ENCODE measurements at regions not wholly inside any gene's neighbourhood (a gene's known extent, or its start where the extent isn't known, plus 50 kb on each side); places are given as distances from the start of the nearest gene placed in this dataset.
"Not testable (repeated sequence)": the region's sequence is repeated elsewhere in the genome, so short reads cannot be mapped to it uniquely, and the experiment has no call there.

DNA sequence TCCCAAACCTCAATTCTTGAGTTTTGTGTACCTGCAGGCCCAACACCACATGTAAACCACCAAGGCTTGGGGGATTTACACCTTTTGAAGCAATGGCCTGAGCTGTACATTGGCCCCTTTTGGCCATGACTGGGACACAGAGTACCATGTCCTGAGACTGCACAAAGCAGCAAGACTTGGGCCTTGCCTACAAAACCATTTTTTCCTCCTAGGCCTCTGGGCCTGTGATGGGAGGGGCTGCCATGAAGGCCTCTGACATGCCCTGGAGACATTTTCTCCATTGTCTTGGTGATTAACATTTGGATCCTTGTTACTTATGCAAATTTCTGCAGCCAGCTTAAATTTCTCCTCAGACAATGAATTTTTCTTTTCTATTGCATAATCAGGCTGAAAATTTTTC lies 455.9 kb upstream of the NR3C2 start:
- not testable (repeated sequence) for H3K4me3 ChIP-seq (ENCODE audit: low read length); H3K27me3 ChIP-seq (ENCODE audit: control insufficient read depth, insufficient read depth, low read length); H3K9ac ChIP-seq (ENCODE audit: low read length); H3K36me3 ChIP-seq (ENCODE audit: control insufficient read depth, low read depth, low read length); H3K27ac ChIP-seq (ENCODE audit: low read length)
- Histone ChIP-seq H3K9me3 (ENCODE audit: control insufficient read depth, low read depth, low read length) (peaks cover 30% of the 10 kb centered on the region), H3K4me1 (ENCODE audit: control insufficient read depth, low read depth, low read length) (peaks cover 14% of the 10 kb centered on the region)

DNA sequence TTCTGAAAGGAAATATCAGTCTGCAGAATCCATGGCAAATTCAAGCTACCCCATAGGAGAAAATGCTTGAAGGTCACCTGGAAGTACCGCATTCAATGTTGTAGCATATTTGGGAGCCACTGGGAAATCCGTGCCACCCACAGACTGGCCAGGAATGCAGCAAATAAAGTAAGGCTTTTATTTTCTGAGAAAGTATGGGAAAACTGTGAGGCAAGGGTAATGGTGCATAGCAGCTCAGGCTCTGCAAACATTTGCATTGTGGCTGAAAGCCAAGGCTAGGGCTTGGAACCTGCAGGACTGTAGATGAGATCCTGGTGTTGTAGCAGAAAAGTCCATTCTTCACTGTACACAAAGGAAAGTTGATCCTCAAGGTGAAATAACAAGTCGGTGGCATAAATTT lies 450.9 kb upstream of the NR3C2 start:
- Histone ChIP-seq H3K36me3 (ENCODE audit: control insufficient read depth, low read depth, low read length) (no peaks in the 10 kb centered on the region), H3K4me1 (ENCODE audit: control insufficient read depth, low read depth, low read length) (no peaks in the 10 kb centered on the region), H3K9me3 (ENCODE audit: control insufficient read depth, low read depth, low read length) (peaks cover 17% of the 10 kb centered on the region), H3K9ac (ENCODE audit: low read length) (no peak overlapping the region), H3K27me3 (ENCODE audit: control insufficient read depth, insufficient read depth, low read length) (no peaks in the 10 kb centered on the region), H3K27ac (ENCODE audit: low read length) (no peak overlapping the region), H3K4me3 (ENCODE audit: low read length) (no peak overlapping the region)

DNA sequence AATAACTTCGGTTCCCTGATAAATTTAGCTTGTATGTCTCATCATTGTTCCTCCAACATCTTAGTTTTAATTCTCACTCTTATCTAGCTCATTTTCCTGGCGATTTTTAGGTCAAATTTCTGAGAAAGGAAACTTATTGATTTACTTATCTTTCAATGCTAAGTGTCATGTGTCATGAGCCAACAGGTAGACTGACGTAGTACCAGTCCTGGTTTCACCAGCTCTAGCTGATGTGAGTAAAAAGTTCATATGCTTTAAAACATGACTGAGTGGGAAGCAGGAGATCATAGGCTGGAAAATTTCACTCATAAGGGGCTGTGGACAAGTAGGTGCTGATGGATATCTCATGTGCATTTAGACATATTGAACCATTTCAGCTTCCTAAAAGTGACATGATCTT lies 441.7 kb upstream of the NR3C2 start:
- Histone ChIP-seq H3K36me3 (ENCODE audit: control insufficient read depth, low read depth, low read length) (no peaks in the 10 kb centered on the region), H3K27me3 (ENCODE audit: control insufficient read depth, insufficient read depth, low read length) (peaks cover 8% of the 10 kb centered on the region), H3K4me1 (ENCODE audit: control insufficient read depth, low read depth, low read length) (peaks cover 25% of the 10 kb centered on the region), H3K27ac (ENCODE audit: low read length) (no peak overlapping the region), H3K9ac (ENCODE audit: low read length) (no peak overlapping the region), H3K9me3 (ENCODE audit: control insufficient read depth, low read depth, low read length) (no peaks in the 10 kb centered on the region), H3K4me3 (ENCODE audit: low read length) (no peak overlapping the region)

DNA sequence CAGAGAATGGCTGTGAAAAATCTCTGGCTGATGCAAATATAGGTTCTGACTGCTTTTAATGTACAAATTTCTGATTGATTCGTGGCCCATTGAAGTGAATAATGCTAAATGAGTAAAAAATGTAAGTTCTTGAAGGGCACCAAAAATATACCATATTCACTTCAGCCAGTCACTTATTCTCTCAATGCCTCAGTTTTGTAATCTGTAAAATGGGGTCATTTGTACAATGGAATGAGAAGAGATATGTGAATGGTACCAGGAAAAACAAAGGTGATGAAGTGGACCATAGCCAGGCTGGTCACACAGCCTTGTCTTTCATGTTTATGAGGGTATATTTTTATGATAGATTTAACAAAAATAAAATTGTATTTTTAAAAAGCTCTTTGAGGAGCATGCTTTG lies 441.2 kb upstream of the NR3C2 start:
- H3K4me1 ChIP-seq (ENCODE audit: control insufficient read depth, low read depth, low read length): peaks cover 25% of the 10 kb centered on the region
- H3K36me3 ChIP-seq (ENCODE audit: control insufficient read depth, low read depth, low read length): no peaks in the 10 kb centered on the region
- H3K9ac ChIP-seq (ENCODE audit: low read length): no peak overlapping the region
- H3K27me3 ChIP-seq (ENCODE audit: control insufficient read depth, insufficient read depth, low read length): peaks cover 8% of the 10 kb centered on the region
- H3K4me3 ChIP-seq (ENCODE audit: low read length): no peak overlapping the region
- H3K27ac ChIP-seq (ENCODE audit: low read length): no peak overlapping the region
- no peaks in the 10 kb centered on the region for H3K9me3 ChIP-seq (ENCODE audit: control insufficient read depth, low read depth, low read length)

DNA sequence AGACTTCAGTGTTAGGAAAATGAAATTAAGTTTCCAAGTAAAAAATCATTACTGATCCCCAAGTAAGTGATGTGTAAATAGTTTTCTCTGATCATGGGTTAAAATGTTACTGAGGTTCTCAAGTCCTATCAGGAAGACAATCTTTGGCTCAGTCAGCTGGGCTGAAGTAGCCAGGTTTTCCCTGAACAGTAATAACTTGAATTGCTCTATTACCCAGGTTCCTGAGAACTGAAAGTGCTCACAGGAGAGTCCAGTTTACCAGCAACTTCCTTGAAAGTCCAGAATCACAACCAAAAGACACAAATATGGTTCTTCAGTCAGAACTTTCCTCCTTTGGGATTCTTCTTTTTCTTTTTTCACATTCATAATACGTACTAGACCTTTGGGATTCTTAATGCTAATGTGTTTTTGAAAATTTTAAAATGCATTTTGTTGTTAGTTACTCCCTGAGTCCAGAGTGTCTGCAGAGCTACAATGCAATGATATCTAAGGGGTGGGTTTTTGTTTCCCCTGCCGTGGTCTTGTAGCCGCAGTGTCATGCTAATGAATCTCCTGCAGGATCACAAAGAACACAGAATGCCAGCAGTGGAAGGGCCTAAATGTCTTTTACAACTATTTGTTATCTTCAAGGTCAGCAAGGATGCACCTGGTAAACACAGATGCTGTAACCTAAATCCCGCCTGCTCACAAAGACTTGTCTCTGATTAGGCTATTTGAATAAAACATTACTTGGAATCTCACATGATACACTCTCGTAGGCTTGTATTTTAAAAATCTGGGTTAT lies 439.8 kb upstream of the NR3C2 start:
- H3K9ac ChIP-seq (ENCODE audit: low read length): peak overlapping the region; percentile 48
- H3K27me3 ChIP-seq (ENCODE audit: control insufficient read depth, insufficient read depth, low read length): peaks cover 8% of the 10 kb centered on the region
- no peaks in the 10 kb centered on the region for H3K36me3 ChIP-seq (ENCODE audit: control insufficient read depth, low read depth, low read length)
- peak overlapping the region; percentile 65 for H3K27ac ChIP-seq (ENCODE audit: low read length)
- H3K4me1 ChIP-seq (ENCODE audit: control insufficient read depth, low read depth, low read length): peaks cover 25% of the 10 kb centered on the region
- no peaks in the 10 kb centered on the region for H3K9me3 ChIP-seq (ENCODE audit: control insufficient read depth, low read depth, low read length)
- peak overlapping the region; percentile 39 for H3K4me3 ChIP-seq (ENCODE audit: low read length)

DNA sequence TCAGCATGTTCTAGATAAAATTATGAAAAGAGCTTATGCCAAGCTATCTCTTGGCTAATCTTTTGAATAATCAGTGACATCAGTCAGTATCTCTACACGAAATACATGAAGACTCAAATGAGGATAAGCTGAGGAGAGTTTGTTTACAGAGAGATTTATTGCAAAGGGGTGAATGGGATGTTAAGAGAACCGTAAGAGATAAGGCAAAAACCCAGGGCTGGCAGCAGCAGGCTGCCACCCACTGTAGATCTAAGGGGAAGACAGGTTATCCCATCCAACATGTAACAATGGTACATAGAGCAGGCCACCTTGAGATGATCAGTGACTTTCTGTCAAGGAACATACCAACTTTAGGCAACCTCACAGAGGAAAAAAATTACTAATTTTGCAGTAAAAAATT lies 432.1 kb upstream of the NR3C2 start:
- no peaks in the 10 kb centered on the region for H3K9me3 ChIP-seq (ENCODE audit: control insufficient read depth, low read depth, low read length)
- H3K27me3 ChIP-seq (ENCODE audit: control insufficient read depth, insufficient read depth, low read length): no peaks in the 10 kb centered on the region
- H3K4me3 ChIP-seq (ENCODE audit: low read length): no peak overlapping the region
- no peak overlapping the region for H3K9ac ChIP-seq (ENCODE audit: low read length)
- H3K36me3 ChIP-seq (ENCODE audit: control insufficient read depth, low read depth, low read length): no peaks in the 10 kb centered on the region
- peaks cover 9% of the 10 kb centered on the region for H3K4me1 ChIP-seq (ENCODE audit: control insufficient read depth, low read depth, low read length)
- H3K27ac ChIP-seq (ENCODE audit: low read length): no peak overlapping the region

DNA sequence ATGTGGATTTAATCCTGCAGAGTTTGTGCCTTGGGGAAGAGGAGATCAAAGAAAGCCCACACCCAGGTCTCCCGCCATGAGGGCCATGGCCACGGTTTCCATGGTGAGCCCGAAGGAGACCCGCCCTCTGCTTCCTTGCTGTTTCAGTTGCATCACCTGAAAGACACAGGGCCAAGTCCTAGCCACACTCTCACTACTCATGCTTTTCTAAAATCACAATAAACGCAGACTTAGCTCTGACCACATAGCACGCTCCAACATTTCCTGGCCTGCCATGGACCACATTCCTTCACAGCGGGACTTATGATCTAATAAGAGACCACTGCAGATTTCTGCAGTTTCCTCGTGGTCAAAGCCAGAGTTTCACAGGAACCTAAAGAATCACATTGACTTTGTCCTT lies 426.0 kb upstream of the NR3C2 start:
- Histone ChIP-seq H3K9ac (ENCODE audit: low read length) (no peak overlapping the region), H3K27ac (ENCODE audit: low read length) (no peak overlapping the region), H3K36me3 (ENCODE audit: control insufficient read depth, low read depth, low read length) (no peaks in the 10 kb centered on the region), H3K4me3 (ENCODE audit: low read length) (no peak overlapping the region), H3K27me3 (ENCODE audit: control insufficient read depth, insufficient read depth, low read length) (no peaks in the 10 kb centered on the region), H3K9me3 (ENCODE audit: control insufficient read depth, low read depth, low read length) (no peaks in the 10 kb centered on the region), H3K4me1 (ENCODE audit: control insufficient read depth, low read depth, low read length) (peaks cover 5% of the 10 kb centered on the region)

DNA sequence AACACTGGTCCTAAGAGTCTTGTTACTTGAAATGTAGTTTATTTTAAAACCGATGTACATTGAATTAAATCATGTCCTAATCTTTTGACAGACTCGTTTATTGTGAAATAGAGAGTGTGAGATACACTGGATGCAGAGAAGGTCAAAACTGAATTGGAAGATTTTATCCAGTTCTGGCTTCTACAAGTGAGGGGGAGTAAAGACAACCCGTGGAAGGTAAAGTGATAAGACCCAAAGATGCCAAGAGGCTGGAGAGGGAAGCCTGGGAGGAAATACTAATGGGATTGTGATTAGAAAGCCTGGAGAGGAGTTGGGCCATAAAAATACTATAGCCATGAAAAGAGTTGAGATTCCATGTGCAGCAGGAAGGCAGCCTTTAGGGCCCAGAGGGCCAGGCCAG lies 424.5 kb upstream of the NR3C2 start:
- no peaks in the 10 kb centered on the region for H3K4me1 ChIP-seq (ENCODE audit: control insufficient read depth, low read depth, low read length)
- no peak overlapping the region for H3K9ac ChIP-seq (ENCODE audit: low read length)
- no peaks in the 10 kb centered on the region for H3K9me3 ChIP-seq (ENCODE audit: control insufficient read depth, low read depth, low read length)
- H3K27ac ChIP-seq (ENCODE audit: low read length): no peak overlapping the region
- H3K4me3 ChIP-seq (ENCODE audit: low read length): no peak overlapping the region
- no peaks in the 10 kb centered on the region for H3K36me3 ChIP-seq (ENCODE audit: control insufficient read depth, low read depth, low read length)
- H3K27me3 ChIP-seq (ENCODE audit: control insufficient read depth, insufficient read depth, low read length): no peaks in the 10 kb centered on the region

DNA sequence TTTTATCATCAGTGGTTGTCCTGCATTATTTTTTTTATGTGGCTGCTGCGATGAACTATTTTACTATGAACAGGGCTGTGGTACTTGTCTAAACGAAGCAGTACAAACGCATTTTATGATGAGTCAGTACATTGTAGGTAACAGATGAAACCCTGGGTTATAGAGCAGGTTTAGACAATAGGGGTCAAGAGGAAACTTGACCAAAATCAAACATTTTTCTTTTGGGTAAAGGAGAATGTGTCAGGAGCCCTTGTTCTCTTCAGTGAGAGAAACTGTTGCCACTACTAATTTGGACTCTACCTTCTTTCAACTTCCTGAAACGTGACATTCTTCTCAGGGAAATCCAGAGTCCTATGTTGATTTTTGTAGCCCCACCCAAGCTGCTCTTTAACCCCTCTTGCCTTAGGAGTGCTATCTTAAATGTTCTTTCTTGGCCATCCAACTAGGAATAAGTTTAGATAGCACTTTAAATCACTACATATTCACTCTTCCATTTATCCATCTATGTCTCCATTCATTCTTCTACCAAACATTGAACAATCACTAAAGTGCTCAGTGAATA lies 415.8 kb upstream of the NR3C2 start:
- no peaks in the 10 kb centered on the region for H3K36me3 ChIP-seq (ENCODE audit: control insufficient read depth, low read depth, low read length)
- H3K27me3 ChIP-seq (ENCODE audit: control insufficient read depth, insufficient read depth, low read length): no peaks in the 10 kb centered on the region
- no peaks in the 10 kb centered on the region for H3K9me3 ChIP-seq (ENCODE audit: control insufficient read depth, low read depth, low read length)
- no peak overlapping the region for H3K4me3 ChIP-seq (ENCODE audit: low read length)
- H3K9ac ChIP-seq (ENCODE audit: low read length): no peak overlapping the region
- H3K4me1 ChIP-seq (ENCODE audit: control insufficient read depth, low read depth, low read length): no peaks in the 10 kb centered on the region
- no peak overlapping the region for H3K27ac ChIP-seq (ENCODE audit: low read length)

DNA sequence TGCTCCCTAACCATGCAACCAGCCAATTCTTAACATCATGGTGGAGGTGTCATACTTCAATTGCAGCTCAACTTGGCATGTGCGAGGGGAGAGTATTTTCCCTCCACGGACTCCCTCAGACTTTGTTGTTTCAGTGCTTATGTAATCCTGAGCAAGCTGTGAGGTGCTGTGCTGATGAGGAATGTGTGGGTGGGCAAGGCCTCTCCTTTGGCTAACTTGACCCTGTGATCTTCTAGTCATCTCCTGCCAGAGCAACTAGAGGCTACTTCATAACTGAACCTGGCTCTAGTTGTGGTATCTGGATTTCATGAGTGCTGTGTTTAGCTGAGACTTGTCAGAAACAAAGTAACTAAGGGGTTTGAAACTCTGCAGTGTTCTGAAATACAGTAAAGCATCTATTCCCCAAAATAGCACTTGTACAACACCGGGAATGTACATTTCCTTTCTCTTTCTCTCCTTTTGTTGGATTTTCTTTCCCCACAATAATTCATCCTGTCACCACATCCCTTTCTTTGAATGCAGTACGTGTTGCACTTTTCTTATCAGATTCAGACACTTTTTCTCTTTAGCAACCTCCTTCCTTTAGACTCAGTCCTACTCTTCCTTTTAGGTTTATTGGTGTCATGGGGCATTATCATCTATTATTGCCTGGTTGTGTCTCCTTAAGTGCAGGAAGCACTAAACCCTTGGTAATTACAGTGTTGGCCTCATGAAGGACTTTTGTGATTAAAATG lies 415.2 kb upstream of the NR3C2 start:
- Histone ChIP-seq H3K36me3 (ENCODE audit: control insufficient read depth, low read depth, low read length) (no peaks in the 10 kb centered on the region), H3K4me1 (ENCODE audit: control insufficient read depth, low read depth, low read length) (no peaks in the 10 kb centered on the region), H3K9me3 (ENCODE audit: control insufficient read depth, low read depth, low read length) (no peaks in the 10 kb centered on the region), H3K4me3 (ENCODE audit: low read length) (no peak overlapping the region), H3K9ac (ENCODE audit: low read length) (no peak overlapping the region), H3K27me3 (ENCODE audit: control insufficient read depth, insufficient read depth, low read length) (no peaks in the 10 kb centered on the region), H3K27ac (ENCODE audit: low read length) (no peak overlapping the region)

DNA sequence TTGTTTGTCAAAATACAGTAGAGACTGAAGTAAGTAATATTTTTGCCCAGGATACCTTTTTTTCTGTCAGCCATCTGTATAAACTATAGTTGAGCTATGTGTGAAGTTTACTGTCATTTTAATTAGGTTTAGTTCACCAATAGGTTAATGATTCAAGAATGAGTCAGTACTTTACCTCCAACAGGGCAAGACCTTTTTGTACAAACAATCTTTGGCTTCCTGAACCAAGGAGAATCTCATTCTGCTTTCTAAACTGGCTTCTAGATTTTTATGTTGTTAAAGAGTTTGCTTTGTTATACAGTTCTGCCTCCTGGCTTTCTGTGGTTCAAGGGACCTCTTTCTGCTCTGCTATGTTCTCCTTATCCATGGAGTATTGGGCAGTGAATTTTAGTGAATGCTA lies 412.0 kb upstream of the NR3C2 start:
- Histone ChIP-seq H3K4me3 (ENCODE audit: low read length) (no peak overlapping the region), H3K9ac (ENCODE audit: low read length) (no peak overlapping the region), H3K4me1 (ENCODE audit: control insufficient read depth, low read depth, low read length) (no peaks in the 10 kb centered on the region), H3K27me3 (ENCODE audit: control insufficient read depth, insufficient read depth, low read length) (no peaks in the 10 kb centered on the region), H3K27ac (ENCODE audit: low read length) (no peak overlapping the region), H3K9me3 (ENCODE audit: control insufficient read depth, low read depth, low read length) (no peaks in the 10 kb centered on the region), H3K36me3 (ENCODE audit: control insufficient read depth, low read depth, low read length) (no peaks in the 10 kb centered on the region)

Measured in iPS-18a (cell line).